Fibroblast of lung (primary cell): ENCODE measurements at regions not wholly inside any gene's neighbourhood (a gene's known extent, or its start where the extent isn't known, plus 50 kb on each side); places are given as distances from the start of the nearest gene placed in this dataset.

Experiments
- DNase-seq, 2 donors: peaks; one replicate each; pipeline versions ENCODE4 v3.0.0 to v3.0.0-alpha.2; 2010; ENCODE audit warnings: low read depth in 2 of 2
- H2AFZ ChIP-seq: 2 replicates; pipeline ENCODE4 v1.5.1; 2012; ENCODE audit warnings: low read length, control low read depth, inconsistent platforms
- H3K27ac ChIP-seq: 2 replicates; pipeline ENCODE4 v1.5.1; 2011; ENCODE audit warnings: low read length, control low read depth; ENCODE audit not compliant: insufficient read depth
- H3K27me3 ChIP-seq: 2 replicates; pipeline ENCODE4 v1.5.1; 2011; ENCODE audit warnings: mild to moderate bottlenecking, low read length; ENCODE audit not compliant: control insufficient read depth, insufficient read depth
- H3K36me3 ChIP-seq: 2 replicates; pipeline ENCODE4 v1.5.1; 2011; ENCODE audit warnings: low read length; ENCODE audit not compliant: control insufficient read depth, insufficient read depth
- H3K4me1 ChIP-seq: 2 replicates; pipeline ENCODE4 v1.5.1; 2011; ENCODE audit warnings: low read length; ENCODE audit not compliant: control insufficient read depth, insufficient read depth; ENCODE audit errors: extremely low read depth
- H3K4me2 ChIP-seq: 2 replicates; pipeline ENCODE4 v1.5.1; 2011; ENCODE audit warnings: low read length, control low read depth; ENCODE audit not compliant: insufficient read depth; ENCODE audit errors: extremely low read depth
- H3K4me3 ChIP-seq, 4 experiments: fragments of 200-600 bp in 1 of 4; sonication (generic) in 1 of 4; replicated peaks in 1 of 4; 2 replicates each; pipeline ENCODE4 v1.5.1; 2011 to 2016; ENCODE audit warnings: low read length in 4 of 4, low read depth in 3 of 4, mild to moderate bottlenecking in 3 of 4, control low read depth in 2 of 4, inconsistent platforms in 1 of 4, mixed read lengths in 1 of 4; ENCODE audit not compliant: insufficient read depth in 1 of 4; ENCODE audit errors: control extremely low read depth in 1 of 4
- H3K79me2 ChIP-seq: 2 replicates; pipeline ENCODE4 v1.5.1; 2012; ENCODE audit warnings: mild to moderate bottlenecking, low read length, inconsistent platforms; ENCODE audit not compliant: control insufficient read depth, insufficient read depth
- H3K9ac ChIP-seq: 2 replicates; pipeline ENCODE4 v1.5.1; 2011; ENCODE audit warnings: mild to moderate bottlenecking, low read length, control low read depth; ENCODE audit not compliant: insufficient read depth
- H3K9me3 ChIP-seq: 2 replicates; pipeline ENCODE4 v1.5.1; 2012; ENCODE audit warnings: low read depth, low read length; ENCODE audit not compliant: control insufficient read depth, insufficient read depth
- H4K20me1 ChIP-seq: 2 replicates; pipeline ENCODE4 v1.5.1; 2011; ENCODE audit warnings: low read length; ENCODE audit not compliant: control insufficient read depth, insufficient read depth; ENCODE audit errors: extremely low read depth
- EZH2 ChIP-seq: IDR thresholded peaks from 2 replicates; pipeline ENCODE4 v1.5.1; 2012; ENCODE audit warnings: low read length, control low read depth, mild to moderate bottlenecking; ENCODE audit errors: missing control alignments
- TF ChIP-seq, protein P1 (sequence below), 2 donors: IDR thresholded peaks in 1 of 2; conservative IDR thresholded peaks in 1 of 2; 1 replicate in 1 of 2; 2 replicates in 1 of 2; pipeline ENCODE4 v1.5.1; 2011 to 2012; ENCODE audit warnings: low read length in 2 of 2, control low read depth in 1 of 2, inconsistent platforms in 1 of 2, low read depth in 1 of 2, mild to moderate bottlenecking in 1 of 2

DNA sequence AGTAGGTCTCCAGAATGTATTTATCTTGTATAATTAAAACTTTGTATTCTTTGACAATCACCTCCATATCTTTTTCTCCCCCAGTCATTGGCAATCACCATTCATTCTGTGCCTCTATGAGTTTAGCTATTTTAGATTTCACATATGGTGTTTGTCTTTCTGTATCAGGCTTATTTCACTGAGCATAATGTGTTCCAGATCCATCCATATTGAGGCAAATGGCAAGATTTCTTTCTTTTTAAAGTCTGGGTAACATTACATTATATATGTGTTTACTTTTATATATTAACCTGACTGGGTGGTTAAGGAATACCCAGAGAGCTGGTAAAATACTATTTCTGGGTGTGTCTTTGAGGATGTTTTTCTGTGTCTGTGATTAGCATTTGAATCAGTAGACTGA, 486.6 kb downstream of the SQOR start:
- Histone ChIP-seq H3K4me1 (no peaks in the 10 kb centered on the region), H3K79me2 (no peaks in the 10 kb centered on the region), H3K4me2 (no peak overlapping the region), H3K27ac (no peak overlapping the region), H3K27me3 (no peaks in the 10 kb centered on the region), H4K20me1 (no peaks in the 10 kb centered on the region), H2AFZ (no peak overlapping the region), H3K9ac (no peak overlapping the region), H3K9me3 (no peaks in the 10 kb centered on the region), H3K36me3 (no peaks in the 10 kb centered on the region), H3K4me3 (no peak overlapping the region)
- TF ChIP-seq EZH2: no peak
- TF ChIP-seq, protein P1, sequence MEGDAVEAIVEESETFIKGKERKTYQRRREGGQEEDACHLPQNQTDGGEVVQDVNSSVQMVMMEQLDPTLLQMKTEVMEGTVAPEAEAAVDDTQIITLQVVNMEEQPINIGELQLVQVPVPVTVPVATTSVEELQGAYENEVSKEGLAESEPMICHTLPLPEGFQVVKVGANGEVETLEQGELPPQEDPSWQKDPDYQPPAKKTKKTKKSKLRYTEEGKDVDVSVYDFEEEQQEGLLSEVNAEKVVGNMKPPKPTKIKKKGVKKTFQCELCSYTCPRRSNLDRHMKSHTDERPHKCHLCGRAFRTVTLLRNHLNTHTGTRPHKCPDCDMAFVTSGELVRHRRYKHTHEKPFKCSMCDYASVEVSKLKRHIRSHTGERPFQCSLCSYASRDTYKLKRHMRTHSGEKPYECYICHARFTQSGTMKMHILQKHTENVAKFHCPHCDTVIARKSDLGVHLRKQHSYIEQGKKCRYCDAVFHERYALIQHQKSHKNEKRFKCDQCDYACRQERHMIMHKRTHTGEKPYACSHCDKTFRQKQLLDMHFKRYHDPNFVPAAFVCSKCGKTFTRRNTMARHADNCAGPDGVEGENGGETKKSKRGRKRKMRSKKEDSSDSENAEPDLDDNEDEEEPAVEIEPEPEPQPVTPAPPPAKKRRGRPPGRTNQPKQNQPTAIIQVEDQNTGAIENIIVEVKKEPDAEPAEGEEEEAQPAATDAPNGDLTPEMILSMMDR (conservative IDR thresholded peaks at IDR 0.05 in 1 of 2, IDR thresholded peaks at IDR 0.05 in 1 of 2; ENCODE audit: low read depth in 1 of 2, low read length in 2 of 2): no peak
- DNase-seq: no peak

DNA sequence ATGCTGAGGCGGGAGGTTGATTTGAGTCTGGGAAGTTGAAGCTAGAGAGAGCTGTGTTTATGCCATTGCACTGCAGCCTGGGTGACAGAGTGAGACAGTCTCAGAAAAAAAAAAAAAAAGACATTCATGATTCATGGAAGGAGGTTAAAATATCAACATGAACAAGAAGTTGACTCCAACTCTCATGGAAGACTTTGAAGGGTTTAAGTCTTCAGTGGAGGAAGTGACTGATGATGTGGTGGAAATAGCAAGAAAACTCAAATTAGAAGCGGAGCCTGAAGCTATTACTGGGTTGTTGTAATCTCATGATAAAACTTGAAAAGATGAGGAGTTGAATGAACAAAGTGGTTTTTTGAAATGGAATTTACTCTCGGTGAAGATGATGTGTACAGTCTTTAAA, 491.8 kb downstream of the SQOR start:
- Histone ChIP-seq H3K36me3 (no peaks in the 10 kb centered on the region), H3K27me3 (no peaks in the 10 kb centered on the region), H3K4me3 (no peak overlapping the region), H2AFZ (no peak overlapping the region), H3K4me2 (no peak overlapping the region), H3K9ac (no peak overlapping the region), H3K9me3 (no peaks in the 10 kb centered on the region), H4K20me1 (no peaks in the 10 kb centered on the region), H3K79me2 (no peaks in the 10 kb centered on the region), H3K27ac (no peak overlapping the region), H3K4me1 (no peaks in the 10 kb centered on the region)
- peak in 1 of 2 donors; percentile 68 for DNase-seq
- TF ChIP-seq, protein P1 (conservative IDR thresholded peaks at IDR 0.05 in 1 of 2, IDR thresholded peaks at IDR 0.05 in 1 of 2; ENCODE audit: low read depth in 1 of 2, low read length in 2 of 2): no peak
- TF ChIP-seq EZH2: no peak

DNA sequence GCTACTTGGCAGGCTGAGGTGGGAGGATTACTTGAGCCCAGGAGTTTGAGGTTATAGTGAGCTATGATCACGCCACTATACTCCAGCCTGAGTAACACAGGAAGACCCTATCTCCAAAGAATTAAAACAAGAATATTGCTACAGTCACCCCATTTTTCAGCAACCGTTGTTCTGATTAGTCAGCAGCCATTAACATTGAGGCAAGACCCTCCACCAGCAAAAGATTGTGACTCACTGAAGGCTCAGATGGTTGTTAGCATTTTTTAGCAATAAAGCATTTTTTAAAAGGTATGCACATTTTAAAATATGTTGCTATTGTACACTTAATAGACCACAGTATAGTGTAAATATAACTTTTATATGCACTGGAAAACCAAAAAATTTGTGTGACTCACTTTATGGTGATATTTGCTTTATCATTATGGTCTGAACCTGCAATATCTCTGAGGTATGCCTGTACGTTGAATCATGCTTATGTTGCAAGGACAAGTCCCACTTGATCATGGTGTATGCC, 492.6 kb downstream of the SQOR start:
- Histone ChIP-seq H3K36me3 (no peaks in the 10 kb centered on the region), H3K27ac (peak overlapping the region; percentile 29), H3K4me3 (no peak overlapping the region), H3K4me1 (no peaks in the 10 kb centered on the region), H2AFZ (no peak overlapping the region), H3K9ac (no peak overlapping the region), H3K4me2 (no peak overlapping the region), H3K27me3 (no peaks in the 10 kb centered on the region), H3K79me2 (no peaks in the 10 kb centered on the region), H3K9me3 (no peaks in the 10 kb centered on the region), H4K20me1 (no peaks in the 10 kb centered on the region)
- DNase-seq: peak; percentile 28 to 71
- no peak for TF ChIP-seq EZH2
- TF ChIP-seq, protein P1 (conservative IDR thresholded peaks at IDR 0.05 in 1 of 2, IDR thresholded peaks at IDR 0.05 in 1 of 2; ENCODE audit: low read depth in 1 of 2, low read length in 2 of 2): no peak
